GM10248 (cell line): ENCODE measurements at regions not wholly inside any gene's neighbourhood (a gene's known extent, or its start where the extent isn't known, plus 50 kb on each side); places are given as distances from the start of the nearest gene placed in this dataset.
A peak's percentile ranks its signal among the peaks of the same experiment; 100 is the strongest.

ENCODE experiments used
- CTCF ChIA-PET: fragments of 300-600 bp; sonication (Branson Sonifier 250); formaldehyde crosslinking; extraction: SDS; loops from one replicate; lab custom pipeline; 2021; ENCODE audit warnings: antibody characterized with exemption; lab: Yijun Ruan, JAX
- POLR2A ChIA-PET: fragments of 350-650 bp; sonication (Branson Sonifier 250); formaldehyde crosslinking; extraction: SDS; loops from one replicate; lab custom pipeline; 2020; ENCODE audit warnings: antibody characterized with exemption; lab: Yijun Ruan, JAX
- DNase-seq: peaks from one replicate; pipeline ENCODE4 v3.0.0; 2012; ENCODE audit errors: extremely low spot score
- CTCF ChIP-seq: IDR thresholded peaks from 2 replicates; pipeline ENCODE4 v1.5.1; 2012; ENCODE audit warnings: mild to moderate bottlenecking, low read depth; ENCODE audit errors: extremely low read depth, missing control alignments, control extremely low read depth

DNA sequence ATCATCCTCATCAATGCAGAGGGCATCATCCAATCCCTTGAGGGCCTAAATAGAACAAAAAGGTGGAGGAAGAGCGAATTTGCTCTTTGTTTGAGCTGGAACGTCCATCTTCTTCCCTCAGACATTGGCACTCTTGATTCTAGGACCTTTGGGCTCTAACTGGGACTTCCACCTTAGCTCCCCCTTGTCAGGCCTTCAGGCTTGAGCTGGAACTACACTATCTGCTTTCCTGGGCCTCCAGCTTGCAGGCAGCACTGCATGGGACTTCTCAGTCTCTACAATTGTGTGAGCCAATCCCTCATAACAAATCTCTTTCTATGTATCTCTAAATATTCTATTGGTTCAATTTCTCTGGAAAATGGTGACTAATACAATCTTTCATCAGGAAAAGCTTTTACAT is 155.4 kb downstream of the MCHR2 start:
- no peak for DNase-seq
- ChIA-PET CTCF (interaction anchor here (2.6 kb wide), 1 partner anchor 30 kb away, joined by 7 read pairs; no protein-coding TSS in a partner anchor), POLR2A (no interaction called here)
- no peak for TF ChIP-seq CTCF

GRCh38 chr6:99841297-99841696 is 152.7 kb downstream of the MCHR2 start:
- no peak for TF ChIP-seq CTCF
- DNase-seq, result no peak
- CTCF ChIA-PET, result no interaction called here
- POLR2A ChIA-PET, result no interaction called here

- no peak for DNase-seq
- POLR2A ChIA-PET, result no interaction called here
- CTCF ChIA-PET, result interaction anchor here (1.0 to 2.1 kb wide), 2 partner anchors 15 to 22 kb away, joined by 3 to 6 read pairs; no protein-coding TSS in a partner anchor
- TF ChIP-seq CTCF, result no peak
Measured at GRCh38 chr6:99846006-99846405, 148.0 kb downstream of the MCHR2 start.

DNA sequence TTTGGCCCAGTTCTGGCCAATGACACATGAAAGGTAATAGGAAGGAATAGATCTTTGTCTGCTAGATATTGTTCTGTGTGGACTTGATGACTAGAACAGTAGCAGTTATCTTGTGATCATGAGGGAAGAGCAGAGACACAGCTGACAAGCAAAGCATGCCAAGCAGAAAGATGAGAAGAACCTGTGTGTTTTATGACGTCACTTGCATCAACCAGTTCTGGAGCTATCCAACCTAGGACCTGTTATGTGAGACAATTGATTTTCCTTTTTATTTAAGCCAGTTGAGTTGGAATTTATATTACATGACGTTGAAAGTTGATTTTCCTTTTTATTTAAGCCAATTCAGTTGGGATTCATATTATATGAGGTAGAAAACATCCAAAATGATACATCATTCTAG is 143.2 kb downstream of the MCHR2 start:
- POLR2A ChIA-PET, result no interaction called here
- TF ChIP-seq CTCF, result no peak
- CTCF ChIA-PET, result interaction anchor here (1.1 kb wide), 1 partner anchor 17 kb away, joined by 3 read pairs; no protein-coding TSS in a partner anchor
- no peak for DNase-seq

GRCh38 chr6:99852031-99852430 is 142.0 kb downstream of the MCHR2 start:
- TF ChIP-seq CTCF, result no peak
- no peak for DNase-seq
- ChIA-PET POLR2A (no interaction called here), CTCF (interaction anchor here (3.2 kb wide), 1 partner anchor 16 kb away, joined by 20 read pairs; no protein-coding TSS in a partner anchor)

GRCh38 chr6:99867026-99867425 is 127.0 kb downstream of the MCHR2 start:
- CTCF ChIA-PET, result interaction anchor here (1.2 to 7.6 kb wide), 11 partner anchors 10 to 239 kb away, joined by 3 to 111 read pairs (median 10); no protein-coding TSS in a partner anchor
- no peak for DNase-seq
- no peak for TF ChIP-seq CTCF
- POLR2A ChIA-PET, result no interaction called here

DNA sequence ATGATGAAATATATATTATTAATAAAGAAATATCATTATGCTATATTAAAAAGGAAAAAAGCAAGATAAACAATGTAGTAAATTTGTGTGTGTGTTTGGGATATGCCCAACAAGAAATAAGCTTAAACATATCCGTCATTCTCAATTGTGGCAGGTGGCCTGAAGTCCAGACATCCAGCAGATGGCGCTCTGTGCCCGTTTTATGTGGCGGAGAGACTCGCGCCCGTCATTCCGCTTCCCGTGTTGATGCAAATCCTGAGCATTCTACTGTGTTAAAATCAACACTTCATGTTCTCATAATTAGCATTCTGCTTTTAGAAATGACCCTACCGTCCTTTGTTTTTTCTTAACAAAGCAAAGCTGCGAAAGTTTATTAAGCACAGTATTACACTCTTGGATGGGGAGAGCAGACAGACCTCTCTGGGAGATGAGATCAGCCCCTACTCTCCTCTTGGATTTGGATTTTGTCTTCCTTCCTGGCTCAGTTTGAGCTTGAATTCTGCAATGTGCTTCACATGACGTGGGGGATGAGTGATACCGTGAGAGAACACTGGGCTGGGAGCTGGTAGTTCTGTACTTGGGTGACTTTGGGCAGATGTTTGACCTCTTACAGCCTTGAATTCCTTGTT is 125.8 kb downstream of the MCHR2 start:
- POLR2A ChIA-PET, result no interaction called here
- peak; percentile 47 for DNase-seq
- TF ChIP-seq CTCF, result peak; percentile 79
- CTCF ChIA-PET, result interaction anchor here (0.6 to 7.6 kb wide), 48 partner anchors 8 to 851 kb away, joined by 3 to 111 read pairs (median 4); no protein-coding TSS in a partner anchor
